Colonic mucosa (tissue), 4 donors: ENCODE measurements at regions not wholly inside any gene's neighbourhood (a gene's known extent, or its start where the extent isn't known, plus 50 kb on each side); places are given as distances from the start of the nearest gene placed in this dataset.
"Not testable (repeated sequence)": the region's sequence is repeated elsewhere in the genome, so short reads cannot be mapped to it uniquely, and the experiment has no call there.

Source experiments
- DNase-seq: peaks from one replicate; pipeline ENCODE4 v3.0.0-alpha.2; 2020
- H3K27ac ChIP-seq: fragments of 200-600 bp; one replicate; pipeline ENCODE4 v1.8.0; 2021
- H3K27me3 ChIP-seq: fragments of 200-600 bp; one replicate; pipeline ENCODE4 v1.8.0; 2021
- H3K36me3 ChIP-seq: fragments of 200-600 bp; one replicate; pipeline ENCODE4 v1.8.0; 2021
- H3K4me1 ChIP-seq: fragments of 200-600 bp; one replicate; pipeline ENCODE4 v1.8.0; 2021; ENCODE audit warnings: mild to moderate bottlenecking
- H3K4me3 ChIP-seq: fragments of 200-600 bp; one replicate; pipeline ENCODE4 v1.8.0; 2021
- H3K9ac ChIP-seq, 2 donors: one replicate each; pipeline ENCODE4 v1.7.0; 2013; ENCODE audit warnings: control low read depth in 2 of 2, low read depth in 2 of 2, low read length in 2 of 2
- H3K9me3 ChIP-seq: fragments of 200-600 bp; one replicate; pipeline ENCODE4 v1.8.0; 2021
- CTCF ChIP-seq: fragments of 200-600 bp; IDR thresholded peaks from one replicate; pipeline ENCODE4 v1.8.0; 2022; ENCODE audit warnings: antibody characterized with exemption, mild to moderate bottlenecking
- intact Hi-C: fragments of 100-400 bp; cut with DNase I; formaldehyde crosslinking; loops from one replicate; pipeline ENCODE4 v1.14.1; 2022
- donor health status: healthy.
- donor health status: DM: no; HTN: no; CAD: no.
- donor health status: DM: no; HTN: no; CAD: no.

DNA sequence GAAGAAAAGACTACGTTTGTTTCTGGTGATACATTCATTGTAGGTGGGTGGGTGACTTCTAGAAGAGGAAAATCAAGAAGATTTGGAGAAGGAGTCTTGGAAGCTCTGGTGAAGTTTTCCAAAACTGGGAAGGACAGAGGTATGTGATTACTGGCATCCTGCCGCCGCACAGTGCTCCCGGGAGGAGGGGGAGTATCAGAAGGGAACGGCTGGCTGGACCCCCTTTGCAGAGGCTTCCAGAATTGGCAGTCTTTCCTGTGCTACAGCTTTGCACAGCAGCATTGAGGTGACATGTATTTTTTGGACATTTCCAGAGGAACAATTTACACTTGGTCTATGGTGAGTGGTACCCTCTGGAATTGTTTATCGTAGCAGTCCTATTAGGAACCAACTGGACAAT is 75.7 kb upstream of the EOMES start:
- Histone ChIP-seq H3K4me3 (no peak overlapping the region), H3K9ac (no peak overlapping the region), H3K27me3 (no peaks in the 10 kb centered on the region), H3K27ac (no peak overlapping the region), H3K4me1 (no peaks in the 10 kb centered on the region), H3K36me3 (no peaks in the 10 kb centered on the region), H3K9me3 (no peaks in the 10 kb centered on the region)
- no peak for TF ChIP-seq CTCF
- no peak for DNase-seq
- intact Hi-C loops: no loop called here

DNA sequence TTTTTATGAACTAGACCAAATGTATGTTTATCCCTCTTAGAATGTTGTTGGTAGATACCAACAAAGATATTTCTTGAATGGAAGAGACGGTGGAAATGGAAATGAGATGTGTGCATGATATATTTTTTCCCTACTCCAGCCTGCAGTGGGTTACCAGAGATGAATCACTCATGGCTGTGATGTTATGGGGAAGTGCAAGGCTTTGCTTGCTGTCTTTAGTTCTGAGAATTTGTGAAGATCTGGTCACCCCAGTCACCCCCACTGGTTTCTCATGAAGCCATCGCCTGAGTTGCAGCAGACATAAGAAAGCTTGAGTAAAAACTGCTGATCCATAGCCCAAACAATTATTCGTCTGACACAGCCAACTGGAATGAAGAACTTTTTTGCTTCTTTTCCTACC is 78.1 kb upstream of the EOMES start:
- Histone ChIP-seq H3K9ac (no peak overlapping the region), H3K4me1 (no peaks in the 10 kb centered on the region), H3K36me3 (no peaks in the 10 kb centered on the region), H3K9me3 (no peaks in the 10 kb centered on the region), H3K27ac (no peak overlapping the region), H3K4me3 (no peak overlapping the region), H3K27me3 (no peaks in the 10 kb centered on the region)
- intact Hi-C loops: no loop called here
- no peak for TF ChIP-seq CTCF
- no peak for DNase-seq

DNA sequence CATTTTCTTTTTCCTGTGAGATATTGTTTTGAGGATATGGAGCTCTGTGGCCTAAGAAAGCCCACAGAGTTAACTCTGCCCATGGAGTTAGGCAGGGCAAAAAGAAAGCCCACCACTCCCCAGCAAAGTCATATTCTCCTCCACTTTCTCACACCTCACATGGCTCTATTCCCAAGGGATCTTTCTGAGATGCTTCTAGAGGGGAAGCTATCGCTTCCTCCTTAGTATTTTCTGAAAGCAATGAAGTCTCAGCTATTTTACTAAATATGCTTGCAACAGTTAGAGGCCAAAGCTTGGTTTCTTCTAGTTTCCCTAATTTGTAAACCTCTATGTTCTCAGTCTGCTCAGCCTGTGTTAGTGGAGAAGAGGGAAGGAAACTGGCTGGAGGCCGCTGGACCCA is 80.3 kb upstream of the EOMES start:
- H3K36me3 ChIP-seq: no peaks in the 10 kb centered on the region
- no peaks in the 10 kb centered on the region for H3K27me3 ChIP-seq
- H3K27ac ChIP-seq: no peak overlapping the region
- no peak for TF ChIP-seq CTCF
- H3K4me1 ChIP-seq: no peaks in the 10 kb centered on the region
- no peak overlapping the region for H3K9ac ChIP-seq
- intact Hi-C loops: no loop called here
- H3K9me3 ChIP-seq: no peaks in the 10 kb centered on the region
- no peak overlapping the region for H3K4me3 ChIP-seq
- no peak for DNase-seq

- intact Hi-C loops: no loop called here
- no peak for DNase-seq
- no peak overlapping the region for H3K9ac ChIP-seq
- H3K27me3 ChIP-seq: no peaks in the 10 kb centered on the region
- H3K4me1 ChIP-seq: no peaks in the 10 kb centered on the region
- no peak overlapping the region for H3K4me3 ChIP-seq
- TF ChIP-seq CTCF: no peak
- H3K36me3 ChIP-seq: no peaks in the 10 kb centered on the region
- no peak overlapping the region for H3K27ac ChIP-seq
- no peaks in the 10 kb centered on the region for H3K9me3 ChIP-seq
Observed at GRCh38 chr3:27802849-27803248, 80.7 kb upstream of the EOMES start.

DNA sequence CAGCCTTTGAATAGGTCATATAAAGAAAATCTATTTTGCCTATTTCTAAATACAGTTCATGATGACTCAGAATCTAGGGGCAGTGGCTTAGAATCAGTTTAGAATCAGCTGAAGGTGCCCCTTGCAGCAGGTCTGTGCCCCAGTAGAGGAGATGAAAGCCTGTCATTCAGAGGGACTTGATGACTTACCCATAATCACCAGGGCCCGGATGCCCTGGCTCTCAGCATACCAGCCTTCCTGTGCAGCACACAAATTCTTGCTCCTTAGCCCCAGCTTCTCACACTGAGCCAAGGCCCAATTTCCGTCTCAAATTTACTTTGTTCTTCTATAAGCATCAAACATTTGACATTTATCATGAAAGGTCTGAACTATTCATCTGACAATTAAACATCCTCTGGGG is 83.2 kb upstream of the EOMES start:
- no peak for DNase-seq
- H3K27ac ChIP-seq: no peak overlapping the region
- TF ChIP-seq CTCF: no peak
- no peak overlapping the region for H3K4me3 ChIP-seq
- H3K4me1 ChIP-seq: no peaks in the 10 kb centered on the region
- H3K9ac ChIP-seq: no peak overlapping the region
- intact Hi-C loops: no loop called here
- no peaks in the 10 kb centered on the region for H3K9me3 ChIP-seq
- no peaks in the 10 kb centered on the region for H3K36me3 ChIP-seq
- H3K27me3 ChIP-seq: no peaks in the 10 kb centered on the region

- TF ChIP-seq CTCF: no peak
- no peak for DNase-seq
- Histone ChIP-seq H3K4me1 (no peaks in the 10 kb centered on the region), H3K27me3 (no peaks in the 10 kb centered on the region), H3K36me3 (no peaks in the 10 kb centered on the region), H3K9ac (no peak overlapping the region), H3K27ac (no peak overlapping the region), H3K9me3 (no peaks in the 10 kb centered on the region), H3K4me3 (no peak overlapping the region)
- intact Hi-C loops: no loop called here
Observed at GRCh38 chr3:27813255-27813654, 91.1 kb upstream of the EOMES start.

- H3K4me3 ChIP-seq, H3K4me1 ChIP-seq, H3K9ac ChIP-seq, H3K36me3 ChIP-seq, H3K27me3 ChIP-seq, intact Hi-C loops, H3K27ac ChIP-seq, DNase-seq, H3K9me3 ChIP-seq: not testable (repeated sequence)
Observed at GRCh38 chr3:27821609-27822008, 99.5 kb upstream of the EOMES start.
